ENCODE measurements at regions not wholly inside any gene's neighbourhood (a gene's known extent, or its start where the extent isn't known, plus 50 kb on each side); places are given as distances from the start of the nearest gene placed in this dataset.

- TF ChIP-seq MBD2 (IDR thresholded peaks at IDR 0.05; ENCODE audit: borderline replicate concordance, low read depth) (no peak), MBD1 (CRISPR knock-in tag; IDR thresholded peaks at IDR 0.05) (no peak)
Measured at GRCh38 chr18:56202678-56203077, 435.7 kb downstream of the TXNL1 start.
